Amniotic epithelial cell (primary cell): ENCODE measurements at regions not wholly inside any gene's neighbourhood (a gene's known extent, or its start where the extent isn't known, plus 50 kb on each side); places are given as distances from the start of the nearest gene placed in this dataset.
"Not testable (repeated sequence)": the region's sequence is repeated elsewhere in the genome, so short reads cannot be mapped to it uniquely, and the experiment has no call there.

Experiments used
- DNase-seq: peaks from one replicate; pipeline ENCODE4 v3.0.0-alpha.2; 2010; ENCODE audit warnings: low read depth

- DNase-seq, result not testable (repeated sequence)
Observed at GRCh38 chrX:92298067-92298466, 518.9 kb downstream of the PCDH11X start.

GRCh38 chrX:92333194-92333593 lies 554.0 kb downstream of the PCDH11X start:
- DNase-seq, result not testable (repeated sequence)

GRCh38 chrX:92351065-92351464 lies 571.9 kb downstream of the PCDH11X start:
- not testable (repeated sequence) for DNase-seq

GRCh38 chrX:92351511-92351910 lies 572.3 kb downstream of the PCDH11X start:
- no peak for DNase-seq
